GM19395 (cell line): ENCODE measurements at regions not wholly inside any gene's neighbourhood (a gene's known extent, or its start where the extent isn't known, plus 50 kb on each side); places are given as distances from the start of the nearest gene placed in this dataset.

Experiments used
- ATAC-seq: cut with Tn5 transposase; IDR thresholded peaks from one replicate; pipeline ENCODE4 v1.9.1; 2021; ENCODE audit warnings: mild to moderate bottlenecking, moderate library complexity; ENCODE audit not compliant: unreplicated experiment

DNA sequence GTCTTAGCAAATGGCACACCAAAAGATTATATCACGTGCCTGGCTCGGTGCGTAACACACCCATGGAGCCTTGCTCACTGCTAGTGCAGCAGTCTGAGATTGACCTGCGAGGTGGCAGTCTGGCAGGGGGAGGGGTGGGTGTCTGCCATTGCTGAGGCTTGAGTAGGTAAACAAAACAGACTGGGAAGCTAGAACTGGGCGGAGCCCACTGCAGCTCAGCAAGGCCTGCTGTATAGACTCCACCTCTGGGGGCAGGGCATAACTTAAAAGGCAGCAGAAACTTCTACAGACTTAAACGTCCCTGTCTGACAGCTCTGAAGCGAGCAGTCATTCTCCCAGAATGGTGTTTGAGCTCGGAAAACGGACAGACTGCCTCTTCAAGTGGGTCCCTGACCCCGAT, 55.9 kb upstream of the FSHR start:
- no peak for ATAC-seq

GRCh38 chr2:49207204-49207603, 52.9 kb upstream of the FSHR start:
- ATAC-seq: no peak
